HG03064 (cell line): ENCODE measurements at regions not wholly inside any gene's neighbourhood (a gene's known extent, or its start where the extent isn't known, plus 50 kb on each side); places are given as distances from the start of the nearest gene placed in this dataset.

Source experiments
- ATAC-seq: cut with Tn5 transposase; IDR thresholded peaks from one replicate; pipeline ENCODE4 v1.9.1; 2021; ENCODE audit warnings: low read depth; ENCODE audit not compliant: unreplicated experiment

GRCh38 chr14:82270286-82270685, 736.6 kb upstream of the SEL1L start:
- ATAC-seq, result no peak

GRCh38 chr14:82298811-82299210, 765.2 kb upstream of the SEL1L start:
- no peak for ATAC-seq

GRCh38 chr14:82309199-82309598, 775.5 kb upstream of the SEL1L start:
- ATAC-seq, result no peak

GRCh38 chr14:82313889-82314288, 780.2 kb upstream of the SEL1L start:
- ATAC-seq, result no peak

GRCh38 chr14:82328442-82328841, 794.8 kb upstream of the SEL1L start:
- ATAC-seq, result no peak

- ATAC-seq, result no peak
Measured at GRCh38 chr14:82341261-82341810, 807.7 kb upstream of the SEL1L start.

GRCh38 chr14:82342596-82342995, 808.9 kb upstream of the SEL1L start:
- no peak for ATAC-seq

- ATAC-seq, result no peak
Measured at GRCh38 chr14:82345184-82345583, 811.5 kb upstream of the SEL1L start.

- no peak for ATAC-seq
Measured at GRCh38 chr14:82354126-82354525, 820.5 kb upstream of the SEL1L start.

- no peak for ATAC-seq
Measured at GRCh38 chr14:82359201-82359600, 825.5 kb upstream of the SEL1L start.

GRCh38 chr14:82362452-82362851, 828.8 kb upstream of the SEL1L start:
- no peak for ATAC-seq

- no peak for ATAC-seq
Measured at GRCh38 chr14:82365471-82365870, 831.8 kb upstream of the SEL1L start.

- ATAC-seq, result no peak
Measured at GRCh38 chr14:82366803-82367202, 833.1 kb upstream of the SEL1L start.

- ATAC-seq, result no peak
Measured at GRCh38 chr14:82379291-82379690, 845.6 kb upstream of the SEL1L start.

- ATAC-seq, result no peak
Measured at GRCh38 chr14:82385048-82385447, 851.4 kb upstream of the SEL1L start.

- ATAC-seq, result no peak
Measured at GRCh38 chr14:82387699-82388098, 854.0 kb upstream of the SEL1L start.

GRCh38 chr14:82388488-82388887, 854.8 kb upstream of the SEL1L start:
- no peak for ATAC-seq

GRCh38 chr14:82390586-82390985, 856.9 kb upstream of the SEL1L start:
- ATAC-seq, result no peak

GRCh38 chr14:82394916-82395315, 861.3 kb upstream of the SEL1L start:
- no peak for ATAC-seq

- no peak for ATAC-seq
Measured at GRCh38 chr14:82398256-82398655, 864.6 kb upstream of the SEL1L start.

GRCh38 chr14:82403987-82404386, 870.3 kb upstream of the SEL1L start:
- no peak for ATAC-seq

- no peak for ATAC-seq
Measured at GRCh38 chr14:82410064-82410463, 876.4 kb upstream of the SEL1L start.

GRCh38 chr14:82411298-82411697, 877.6 kb upstream of the SEL1L start:
- no peak for ATAC-seq
